ENCODE measurements at regions not wholly inside any gene's neighbourhood (a gene's known extent, or its start where the extent isn't known, plus 50 kb on each side); places are given as distances from the start of the nearest gene placed in this dataset.

GRCh38 chr12:34395056-34396005 is 373.0 kb downstream of the ALG10 start:
- TF ChIP-seq ZNF561 (tag by site-specific recombination; IDR thresholded peaks at IDR 0.05; ENCODE audit: borderline replicate concordance) (no peak), ZNF221 (tag by site-specific recombination; IDR thresholded peaks at IDR 0.05; ENCODE audit: borderline replicate concordance) (no peak), ZNF701 (tag by site-specific recombination; IDR thresholded peaks at IDR 0.05) (no peak), ZNF23 (tag by site-specific recombination; IDR thresholded peaks at IDR 0.05; ENCODE audit: borderline replicate concordance) (no peak), ZNF48 (tag by site-specific recombination; IDR thresholded peaks at IDR 0.05) (no peak), OSR2 (tag by site-specific recombination; IDR thresholded peaks at IDR 0.05) (no peak), BCL11A (tag by site-specific recombination; IDR thresholded peaks at IDR 0.05; ENCODE audit: low read depth) (no peak), ZNF121 (tag by site-specific recombination; IDR thresholded peaks at IDR 0.05) (no peak), ZBTB21 (tag by site-specific recombination; IDR thresholded peaks at IDR 0.05) (no peak), TCF7L2 (IDR thresholded peaks at IDR 0.05; ENCODE audit: borderline replicate concordance, low read depth, low read length) (no peak), YY1 (tag by site-specific recombination; IDR thresholded peaks at IDR 0.05) (no peak), ZNF624 (tag by site-specific recombination; IDR thresholded peaks at IDR 0.05) (no peak)
- no peaks in the 10 kb centered on the region for H3K9me3 ChIP-seq (ENCODE audit: control insufficient read depth, insufficient read depth, low read depth, low read length)
- no peak overlapping the region for H3K4me3 ChIP-seq (ENCODE audit: low read depth, low read length)
- H3K4me1 ChIP-seq (ENCODE audit: control insufficient read depth, insufficient read depth, low read length): no peaks in the 10 kb centered on the region
- CTCF ChIA-PET: no interaction called here
- H3K27ac ChIP-seq (ENCODE audit: extremely low read depth, low read depth, low read length): no peak overlapping the region
- POLR2A ChIA-PET: no interaction called here
- H3K36me3 ChIP-seq (ENCODE audit: control insufficient read depth in 2 of 2, insufficient read depth in 1 of 2, low read length in 2 of 2): no peaks in the 10 kb centered on the region

DNA sequence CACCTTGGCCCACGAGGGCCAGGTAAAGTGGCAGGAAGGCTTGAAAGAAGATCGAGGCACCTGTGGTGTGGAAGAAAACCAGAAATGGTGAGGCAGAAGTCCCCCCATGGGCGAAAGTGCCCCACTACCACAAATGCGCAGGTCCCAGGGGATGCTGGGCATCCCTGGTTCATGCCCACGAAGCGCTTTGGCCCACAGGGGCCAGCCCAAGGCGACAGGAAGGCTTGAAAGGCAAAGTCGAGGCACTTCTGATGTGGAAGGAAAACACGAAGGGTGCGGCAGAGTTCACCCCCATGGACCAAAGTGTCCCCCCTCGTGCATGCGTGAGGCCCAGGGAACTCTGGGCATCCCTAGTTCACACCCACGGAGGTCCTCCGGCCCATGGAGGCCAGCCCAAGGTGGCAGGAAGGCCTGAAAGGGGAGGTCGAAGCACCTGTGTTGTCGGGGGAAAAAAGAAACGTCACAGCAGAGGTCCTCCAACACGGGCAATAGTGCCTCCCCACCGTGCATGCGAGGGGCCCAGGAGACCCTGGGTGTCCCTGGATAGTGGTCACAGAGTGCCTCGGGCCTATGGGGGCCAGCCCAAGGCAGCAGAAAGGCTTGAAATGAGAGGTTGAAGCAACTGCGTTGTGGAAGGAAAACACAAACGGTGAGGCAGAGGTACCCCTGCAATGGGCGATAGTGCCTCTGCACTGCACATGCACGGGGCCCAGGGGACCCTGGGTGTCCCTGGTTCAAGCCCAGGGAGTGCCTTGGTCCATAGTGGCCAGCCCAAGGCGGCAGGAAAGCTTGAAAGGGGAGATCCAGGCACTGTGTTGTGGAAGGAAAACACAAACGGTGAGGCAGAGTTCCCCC is 373.9 kb downstream of the ALG10 start:
- TF ChIP-seq ZNF621 (tag by site-specific recombination; IDR thresholded peaks at IDR 0.05): no peak
- TF ChIP-seq ZNF211 (tag by site-specific recombination; IDR thresholded peaks at IDR 0.05; ENCODE audit: low read depth): no peak
- TF ChIP-seq ZNF658 (tag by site-specific recombination; IDR thresholded peaks at IDR 0.05): no peak
- TF ChIP-seq ZNF571 (tag by site-specific recombination; IDR thresholded peaks at IDR 0.05): no peak
- TF ChIP-seq ZNF791 (tag by site-specific recombination; IDR thresholded peaks at IDR 0.05): no peak
- TF ChIP-seq EGR2 (tag by site-specific recombination; IDR thresholded peaks at IDR 0.05; ENCODE audit: low read depth): no peak
- no peak for TF ChIP-seq ZNF24 (tag by site-specific recombination; IDR thresholded peaks at IDR 0.05)
- TF ChIP-seq ZNF704 (tag by site-specific recombination; IDR thresholded peaks at IDR 0.05): no peak
- TF ChIP-seq ZNF830 (tag by site-specific recombination; IDR thresholded peaks at IDR 0.05; ENCODE audit: low read depth): no peak
- TF ChIP-seq, protein P1, sequence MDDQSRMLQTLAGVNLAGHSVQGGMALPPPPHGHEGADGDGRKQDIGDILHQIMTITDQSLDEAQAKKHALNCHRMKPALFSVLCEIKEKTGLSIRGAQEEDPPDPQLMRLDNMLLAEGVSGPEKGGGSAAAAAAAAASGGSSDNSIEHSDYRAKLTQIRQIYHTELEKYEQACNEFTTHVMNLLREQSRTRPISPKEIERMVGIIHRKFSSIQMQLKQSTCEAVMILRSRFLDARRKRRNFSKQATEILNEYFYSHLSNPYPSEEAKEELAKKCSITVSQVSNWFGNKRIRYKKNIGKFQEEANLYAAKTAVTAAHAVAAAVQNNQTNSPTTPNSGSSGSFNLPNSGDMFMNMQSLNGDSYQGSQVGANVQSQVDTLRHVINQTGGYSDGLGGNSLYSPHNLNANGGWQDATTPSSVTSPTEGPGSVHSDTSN (CRISPR knock-in tag; IDR thresholded peaks at IDR 0.05): no peak
- no peak for TF ChIP-seq SP3 (tag by site-specific recombination; IDR thresholded peaks at IDR 0.05)
- no peak for TF ChIP-seq ZNF624 (tag by site-specific recombination; IDR thresholded peaks at IDR 0.05)
- TF ChIP-seq PATZ1 (tag by site-specific recombination; IDR thresholded peaks at IDR 0.05): no peak
- no peak for TF ChIP-seq SCRT1 (tag by site-specific recombination; IDR thresholded peaks at IDR 0.05; ENCODE audit: borderline replicate concordance)
- no peak for TF ChIP-seq MYNN (tag by site-specific recombination; IDR thresholded peaks at IDR 0.05; ENCODE audit: borderline replicate concordance)

More for the DNA sequence above, 373.9 kb downstream of the ALG10 start:
- Histone ChIP-seq H3K36me3 (ENCODE audit: control insufficient read depth in 2 of 2, insufficient read depth in 1 of 2, low read length in 2 of 2) (no peaks in the 10 kb centered on the region), H3K4me3 (ENCODE audit: low read depth, low read length) (no peak overlapping the region), H3K4me1 (ENCODE audit: control insufficient read depth, insufficient read depth, low read length) (no peaks in the 10 kb centered on the region), H3K27ac (ENCODE audit: extremely low read depth, low read depth, low read length) (no peak overlapping the region), H3K9me3 (ENCODE audit: control insufficient read depth, insufficient read depth, low read depth, low read length) (no peaks in the 10 kb centered on the region)
- ChIA-PET POLR2A (no interaction called here), CTCF (no interaction called here)
